GM21447 (cell line): ENCODE measurements at regions not wholly inside any gene's neighbourhood (a gene's known extent, or its start where the extent isn't known, plus 50 kb on each side); places are given as distances from the start of the nearest gene placed in this dataset.
"Not testable (repeated sequence)": the region's sequence is repeated elsewhere in the genome, so short reads cannot be mapped to it uniquely, and the experiment has no call there.

Source experiments
- ATAC-seq: cut with Tn5 transposase; IDR thresholded peaks from one replicate; pipeline ENCODE4 v1.9.1; 2021; ENCODE audit not compliant: unreplicated experiment

DNA sequence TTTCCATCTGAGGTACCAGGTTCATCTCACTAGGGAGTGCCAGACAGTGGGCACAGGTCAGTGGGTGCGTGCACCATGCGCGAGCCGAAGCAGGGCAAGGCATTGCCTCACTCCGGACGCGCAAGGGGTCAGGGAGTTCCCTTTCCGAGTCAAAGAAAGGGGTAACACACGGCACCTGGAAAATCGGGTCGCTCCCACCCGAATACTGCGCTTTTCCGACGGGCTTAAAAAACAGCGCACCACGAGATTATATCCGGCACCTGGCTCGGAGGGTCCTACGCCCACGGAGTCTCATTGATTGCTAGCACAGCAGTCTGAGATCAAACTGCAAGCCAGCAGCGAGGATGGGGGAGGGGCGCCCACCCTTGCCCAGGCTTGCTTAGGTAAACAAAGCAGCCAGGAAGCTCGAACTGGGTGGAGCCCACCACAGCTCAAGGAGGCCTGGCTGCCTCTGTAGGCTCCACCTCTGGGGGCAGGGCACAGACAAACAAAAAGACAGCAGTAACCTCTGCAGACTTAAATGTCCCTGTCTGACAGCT is 242.5 kb downstream of the CYLC2 start:
- ATAC-seq: not testable (repeated sequence)

DNA sequence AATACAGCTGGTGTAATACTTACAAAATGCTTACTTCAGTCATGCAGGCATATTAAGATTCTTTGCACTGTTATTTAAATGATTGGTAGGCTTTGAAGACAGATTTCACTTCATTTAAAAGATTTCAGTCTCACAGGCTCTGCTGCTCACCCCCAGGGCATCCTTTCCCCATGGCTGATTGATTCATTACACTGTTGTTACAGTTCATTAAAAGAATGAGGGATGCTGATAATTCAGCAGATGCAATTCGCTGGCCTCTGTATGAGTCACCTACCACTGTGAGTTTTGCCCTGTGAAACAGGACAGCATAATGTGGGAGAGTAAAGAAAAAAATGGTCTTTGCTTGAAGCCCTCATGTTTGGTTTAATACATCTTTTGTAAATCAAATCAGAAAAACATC is 246.9 kb downstream of the CYLC2 start:
- ATAC-seq: no peak

DNA sequence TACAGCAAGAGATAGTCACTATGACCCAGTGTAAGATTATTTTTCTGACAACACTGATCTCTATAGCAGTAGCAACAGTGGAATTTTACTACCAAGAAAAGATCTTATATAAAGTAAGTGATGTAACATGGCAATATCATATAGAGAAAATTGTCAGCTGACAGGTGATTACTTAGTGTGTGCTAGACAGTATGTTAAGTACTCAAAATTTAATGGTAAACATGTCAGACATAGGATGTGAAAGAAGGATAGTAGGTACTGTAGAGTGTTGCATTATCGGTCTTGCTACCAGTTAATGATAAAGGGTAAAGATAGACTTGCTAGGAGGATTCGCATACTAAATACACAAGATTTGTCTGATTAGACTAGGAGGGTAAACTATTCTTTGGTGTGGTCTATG is 247.4 kb downstream of the CYLC2 start:
- no peak for ATAC-seq

GRCh38 chr9:103243553-103243952 is 248.4 kb downstream of the CYLC2 start:
- ATAC-seq: no peak

DNA sequence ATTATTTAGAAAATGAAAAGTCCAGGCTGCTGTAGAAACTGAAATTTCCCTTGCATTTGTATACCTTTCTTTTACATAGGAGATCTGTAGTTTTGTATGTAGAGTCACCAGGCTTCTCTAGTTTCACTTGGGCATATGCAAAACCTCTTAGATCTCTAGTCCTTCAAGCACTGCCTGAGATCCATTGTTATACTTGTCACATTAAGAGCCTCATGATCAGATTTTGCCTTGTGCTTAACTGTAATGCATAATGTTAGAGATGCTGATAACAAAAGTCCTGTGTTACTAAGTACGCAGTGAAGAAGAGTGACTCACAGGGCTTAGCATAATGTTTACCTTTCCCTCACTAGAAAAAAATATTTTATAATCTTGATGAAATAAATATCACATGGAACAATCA is 250.2 kb downstream of the CYLC2 start:
- no peak for ATAC-seq

DNA sequence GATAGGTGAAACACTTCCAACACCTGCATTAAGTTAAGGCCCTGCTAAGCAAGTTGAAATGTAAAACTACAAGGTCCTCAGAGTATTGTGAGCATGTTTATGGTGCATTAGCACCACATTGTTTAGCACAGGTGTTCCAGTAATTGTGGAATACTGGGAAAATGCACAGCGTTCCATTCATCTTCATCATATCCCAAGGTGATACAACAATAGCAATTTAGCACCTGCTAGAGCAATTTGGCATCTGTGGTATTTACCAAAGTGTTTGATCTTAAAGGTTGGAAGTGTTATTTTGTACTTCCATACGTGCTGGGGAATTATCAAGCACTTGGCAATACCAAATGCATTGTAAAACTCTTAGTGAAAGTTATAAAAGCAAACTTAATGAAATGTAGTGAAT is 266.8 kb downstream of the CYLC2 start:
- no peak for ATAC-seq

DNA sequence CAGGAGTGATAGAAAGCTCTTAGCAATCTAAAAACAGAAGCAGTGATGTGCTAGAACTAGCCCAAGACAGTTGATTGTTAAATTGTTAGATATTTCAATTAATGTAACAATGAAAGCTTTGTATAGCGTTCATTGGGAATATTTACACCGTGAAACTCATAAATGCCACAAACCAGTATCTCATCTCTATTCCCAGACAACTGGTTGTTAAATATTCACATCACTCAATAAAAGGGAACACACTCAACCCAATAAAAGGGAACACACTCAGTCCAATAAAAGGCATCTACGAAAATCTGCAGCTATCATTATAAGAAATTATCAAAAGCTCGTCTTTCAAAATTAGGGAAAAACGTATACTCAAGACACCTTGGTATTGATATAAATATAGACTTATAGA is 270.9 kb downstream of the CYLC2 start:
- ATAC-seq: no peak

DNA sequence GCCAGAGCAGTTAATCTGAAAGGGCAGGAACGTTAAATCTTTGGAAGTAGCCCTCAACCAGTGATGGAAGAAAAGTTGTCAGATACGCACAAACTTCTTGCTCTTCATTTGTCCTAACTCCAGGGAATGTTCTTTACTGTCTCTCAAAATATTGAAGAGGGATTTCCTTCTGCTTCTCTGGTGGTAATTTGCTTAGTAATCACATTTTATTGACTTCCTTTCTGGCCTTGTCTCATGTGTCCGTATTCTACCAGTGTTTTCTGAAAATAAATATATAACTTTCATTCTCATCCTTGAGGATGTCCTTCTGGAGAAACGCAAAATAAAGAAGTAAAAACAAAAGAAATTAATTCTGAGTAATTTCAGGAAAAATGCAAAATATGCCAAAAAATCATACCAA is 282.1 kb downstream of the CYLC2 start:
- no peak for ATAC-seq

DNA sequence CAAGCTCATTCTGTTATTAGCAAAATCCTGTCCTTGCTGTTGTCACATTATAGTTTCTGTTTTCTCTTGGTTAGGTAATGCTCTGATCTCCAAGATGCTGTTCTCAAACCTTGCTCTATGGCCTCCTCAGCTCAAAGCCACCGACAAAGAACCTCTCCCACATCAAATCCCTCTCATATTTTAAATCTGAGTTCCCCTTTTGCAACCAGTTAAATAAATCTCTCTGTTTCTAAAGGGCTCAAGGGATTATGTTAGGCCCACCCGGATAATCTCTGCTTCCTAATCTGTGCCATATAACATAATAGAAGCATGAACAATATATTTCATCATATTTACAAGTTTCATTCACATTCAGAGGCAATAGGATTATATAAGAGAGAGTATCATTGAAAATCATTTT is 286.0 kb downstream of the CYLC2 start:
- no peak for ATAC-seq

GRCh38 chr9:103287361-103287760 is 292.2 kb downstream of the CYLC2 start:
- ATAC-seq: no peak

DNA sequence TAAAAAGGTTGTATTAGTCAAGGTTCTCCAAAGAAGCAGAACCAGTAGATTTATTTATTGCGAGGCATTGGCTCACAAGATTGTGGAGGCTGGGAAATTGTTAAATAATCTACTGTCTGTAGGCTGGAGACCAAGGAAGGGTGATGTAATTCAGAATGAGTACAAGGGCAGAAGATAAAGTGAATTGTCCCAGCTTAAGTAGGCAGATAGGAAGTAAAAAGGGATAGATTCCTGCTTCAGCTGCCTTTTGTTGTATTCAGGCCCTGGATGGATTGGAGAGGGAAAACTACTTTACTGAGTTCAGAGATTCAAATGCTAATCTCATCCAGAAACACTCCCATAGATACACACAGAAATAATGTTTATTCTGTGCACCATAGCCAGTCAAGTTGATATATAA is 301.1 kb downstream of the CYLC2 start:
- no peak for ATAC-seq

DNA sequence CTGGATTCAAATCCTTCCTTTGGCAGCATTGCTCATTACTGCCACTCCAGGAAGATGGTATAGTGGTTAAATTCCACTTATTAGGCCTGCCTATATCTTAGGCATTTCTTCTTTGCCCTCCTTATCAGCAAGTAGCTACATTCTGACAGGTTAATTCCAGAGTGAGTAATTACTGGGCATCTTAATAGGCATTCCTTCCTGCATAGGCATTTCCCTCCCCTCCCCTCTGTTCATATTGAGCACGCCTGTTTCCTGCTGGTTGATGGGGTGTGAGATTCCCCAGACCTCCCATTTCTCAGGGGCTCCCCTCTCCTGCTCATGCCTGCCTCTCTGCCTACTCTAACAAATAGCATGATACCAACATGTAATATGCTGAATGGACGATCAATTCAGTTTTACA is 305.9 kb downstream of the CYLC2 start:
- no peak for ATAC-seq

- no peak for ATAC-seq
Observed at GRCh38 chr9:103304797-103305196, 309.7 kb downstream of the CYLC2 start.

DNA sequence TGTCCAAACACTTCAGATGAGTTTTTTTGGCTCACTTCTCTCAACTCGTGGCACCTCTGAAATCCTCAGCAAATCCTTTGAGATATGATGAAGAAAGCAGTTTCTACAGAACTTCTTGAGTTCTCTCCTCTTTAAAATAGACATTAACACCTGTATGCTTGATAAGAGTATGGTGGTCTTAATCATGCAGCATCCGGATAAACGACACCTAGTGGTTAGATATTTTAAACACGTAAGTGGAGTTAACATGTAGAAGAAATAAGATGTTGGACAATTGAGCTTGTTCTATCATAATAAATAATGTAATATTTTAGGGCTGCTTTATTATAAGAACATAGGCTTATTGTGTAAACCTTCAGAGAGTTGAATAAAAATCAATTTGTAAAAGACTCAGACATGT is 324.8 kb downstream of the CYLC2 start:
- ATAC-seq: no peak

GRCh38 chr9:103323699-103324098 is 328.6 kb downstream of the CYLC2 start:
- ATAC-seq: no peak

DNA sequence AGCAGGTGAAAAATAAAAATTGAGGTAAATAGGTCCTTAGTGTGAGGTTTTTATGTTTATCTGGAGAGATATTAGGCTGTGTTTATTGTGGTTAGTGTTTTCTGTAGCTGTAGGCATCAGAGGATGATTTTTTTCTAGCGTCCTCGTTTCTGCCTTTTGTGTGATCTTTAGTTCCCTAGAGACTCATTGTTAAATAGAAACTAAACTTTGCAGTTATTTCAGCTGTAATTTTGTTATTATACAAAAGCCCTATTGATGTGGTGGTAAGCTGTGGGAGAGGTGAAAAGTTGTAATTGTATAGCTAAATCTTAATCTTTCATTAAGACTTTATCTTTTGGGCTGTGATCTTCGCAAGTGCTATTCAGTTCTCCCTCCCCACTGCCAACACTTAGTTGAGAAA is 340.3 kb downstream of the CYLC2 start:
- no peak for ATAC-seq

GRCh38 chr9:103355000-103355399 is 359.9 kb downstream of the CYLC2 start:
- no peak for ATAC-seq

DNA sequence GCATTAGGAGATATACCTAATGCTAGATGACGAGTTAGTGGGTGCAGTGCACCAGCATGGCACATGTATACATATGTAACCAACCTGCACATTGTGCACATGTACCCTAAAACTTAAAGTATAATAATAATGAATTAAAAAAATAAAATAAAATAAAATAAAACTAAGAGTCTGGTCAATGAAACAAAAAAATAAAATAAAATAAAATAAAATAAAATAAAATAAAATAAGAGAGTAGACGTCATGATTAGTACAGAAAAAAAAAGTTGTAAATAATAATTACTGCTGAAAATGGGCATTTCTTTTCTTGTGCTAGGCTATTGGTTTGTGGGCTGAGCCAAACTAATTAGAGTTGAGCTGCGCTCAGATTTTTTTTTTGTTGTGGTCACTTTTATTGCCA is 362.8 kb downstream of the CYLC2 start:
- ATAC-seq: not testable (repeated sequence)

DNA sequence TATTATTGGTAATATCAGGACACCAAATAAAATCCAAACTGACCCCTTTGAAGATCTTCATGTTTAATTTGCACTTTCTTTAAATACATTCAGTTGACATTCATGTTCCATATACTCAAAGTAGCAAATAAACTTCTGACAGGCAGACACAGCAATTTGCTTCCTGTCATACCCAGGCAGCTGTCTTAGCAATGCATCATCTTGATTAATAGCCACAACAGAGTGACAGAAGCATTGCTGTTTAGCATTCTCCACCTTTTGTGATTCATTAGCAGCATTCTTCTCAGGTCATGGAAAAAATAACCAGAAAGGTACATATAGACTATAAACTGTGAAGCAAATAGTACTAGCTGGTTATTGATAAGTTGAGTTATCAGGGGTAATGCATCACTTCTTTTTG is 366.8 kb downstream of the CYLC2 start:
- no peak for ATAC-seq

DNA sequence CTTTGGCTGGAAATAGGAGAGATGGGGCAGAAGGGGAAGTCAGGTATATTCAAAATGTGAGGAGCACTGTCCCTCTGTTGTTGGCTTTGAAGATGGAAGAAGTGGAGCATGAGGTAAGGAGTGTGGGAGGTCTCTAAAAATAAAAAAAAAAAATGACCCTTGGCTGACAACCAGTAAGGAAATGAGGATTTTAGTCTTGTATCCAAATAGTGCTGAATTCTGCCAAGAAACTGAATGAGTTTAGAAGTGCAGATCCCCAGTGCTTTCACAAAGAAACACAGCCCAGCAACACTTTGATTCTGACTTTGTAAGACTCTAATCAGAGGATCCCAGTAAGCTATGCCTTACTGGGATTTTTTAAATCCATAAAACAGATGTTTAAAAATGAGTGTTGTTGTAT is 367.9 kb downstream of the CYLC2 start:
- ATAC-seq: no peak

- no peak for ATAC-seq
Observed at GRCh38 chr9:103364753-103365152, 369.6 kb downstream of the CYLC2 start.

DNA sequence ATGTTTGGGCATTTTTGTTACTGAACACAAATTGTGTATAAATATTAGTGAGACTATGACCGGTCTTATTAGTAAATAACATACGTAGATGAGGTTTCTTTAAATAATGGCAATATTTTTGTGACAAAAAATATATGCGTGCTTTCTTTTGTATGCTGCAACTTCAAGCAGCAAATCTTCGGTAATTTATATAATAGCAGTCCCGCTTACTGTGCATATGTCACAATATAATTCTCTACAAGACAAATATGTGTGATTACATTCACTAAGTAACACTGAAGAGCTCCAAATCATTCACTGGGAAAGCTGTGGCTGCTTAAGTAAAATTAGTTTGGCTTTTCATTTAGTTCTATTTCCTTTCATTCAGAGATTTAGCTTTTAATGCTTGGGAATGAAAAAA is 376.0 kb downstream of the CYLC2 start:
- ATAC-seq: no peak

DNA sequence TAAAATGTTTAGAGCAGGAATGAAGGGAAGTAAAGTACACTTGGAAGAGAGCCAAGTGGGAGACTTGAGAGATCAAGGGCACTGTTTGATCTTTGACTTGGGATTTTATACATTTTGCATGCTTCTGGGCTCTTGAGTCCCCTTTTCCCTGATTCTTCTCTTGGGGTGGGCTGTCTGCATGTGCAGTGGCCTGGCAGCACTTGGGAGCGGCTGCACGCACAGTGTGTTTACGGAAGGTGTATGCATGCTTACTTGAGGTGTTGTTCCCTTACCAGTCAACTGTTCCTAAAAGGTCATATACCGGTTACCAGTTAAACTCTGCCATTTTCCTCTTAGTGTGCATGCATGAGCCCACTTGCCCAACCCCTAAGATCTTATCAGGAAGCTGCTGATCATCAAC is 377.7 kb downstream of the CYLC2 start:
- no peak for ATAC-seq

DNA sequence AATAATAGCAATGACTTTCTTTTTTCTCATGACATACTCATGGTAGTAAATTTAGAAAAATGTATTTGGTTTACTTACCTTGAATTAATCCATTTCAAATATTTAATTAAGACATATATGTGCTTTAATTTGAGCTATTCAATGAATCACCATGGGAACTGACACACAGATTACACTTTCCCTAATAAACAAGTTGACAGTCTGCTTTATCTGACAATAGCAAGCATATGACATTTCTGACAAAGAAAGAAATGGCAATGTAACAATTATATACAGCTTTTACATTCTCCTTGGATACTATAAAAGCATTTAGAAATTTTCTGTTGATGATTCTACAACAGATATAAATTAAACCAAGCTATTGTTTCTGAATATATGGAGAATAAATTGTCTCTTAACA is 382.5 kb downstream of the CYLC2 start:
- ATAC-seq: no peak
